ENCODE measurements at regions not wholly inside any gene's neighbourhood (a gene's known extent, or its start where the extent isn't known, plus 50 kb on each side); places are given as distances from the start of the nearest gene placed in this dataset.
"Not testable (repeated sequence)": the region's sequence is repeated elsewhere in the genome, so short reads cannot be mapped to it uniquely, and the experiment has no call there.

DNA sequence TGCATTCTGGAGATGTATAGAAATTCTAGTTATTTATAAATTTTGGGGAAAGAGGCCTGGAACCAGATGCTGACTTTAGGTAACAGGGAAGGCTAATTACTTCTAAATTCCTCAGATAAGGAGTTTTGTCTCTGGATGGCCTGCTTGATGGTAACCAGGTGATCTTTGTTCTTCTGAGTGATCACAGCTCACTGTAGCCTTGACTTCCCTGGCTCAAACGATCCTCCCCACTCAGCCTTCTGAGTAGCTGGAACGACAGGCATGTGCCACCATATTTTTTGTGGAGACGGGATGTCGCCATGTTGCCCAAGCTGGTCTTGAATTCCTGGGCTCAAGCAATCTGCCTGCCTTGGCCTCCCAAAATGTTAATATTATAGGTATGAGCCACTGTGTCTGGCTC lies 54.4 kb upstream of the MSH6 start:
- DNase-seq (ENCODE audit: insufficient read length, low spot score): no peak
- FAIRE-seq: no peak

DNA sequence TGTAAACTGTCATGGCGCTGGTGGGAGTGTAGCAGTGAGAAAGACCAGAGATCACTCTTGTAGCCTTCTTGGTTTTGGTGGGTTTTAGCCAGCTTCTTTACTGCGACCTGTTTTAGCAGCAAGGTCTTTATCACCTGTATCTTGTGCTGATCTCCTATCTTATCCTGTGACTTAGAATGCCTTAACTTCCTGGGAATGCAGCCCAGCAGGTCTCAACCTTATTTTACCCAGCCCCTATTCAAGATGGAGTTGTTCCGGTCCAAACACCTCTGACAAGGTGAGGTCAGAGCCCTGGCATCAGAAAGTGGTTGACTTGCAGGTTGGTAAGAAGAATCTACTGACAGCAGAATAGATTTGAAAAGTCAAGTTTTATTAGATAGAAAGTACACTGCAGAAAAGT lies 55.0 kb upstream of the MSH6 start:
- no peak for DNase-seq (ENCODE audit: insufficient read length, low spot score)
- FAIRE-seq: no peak

DNA sequence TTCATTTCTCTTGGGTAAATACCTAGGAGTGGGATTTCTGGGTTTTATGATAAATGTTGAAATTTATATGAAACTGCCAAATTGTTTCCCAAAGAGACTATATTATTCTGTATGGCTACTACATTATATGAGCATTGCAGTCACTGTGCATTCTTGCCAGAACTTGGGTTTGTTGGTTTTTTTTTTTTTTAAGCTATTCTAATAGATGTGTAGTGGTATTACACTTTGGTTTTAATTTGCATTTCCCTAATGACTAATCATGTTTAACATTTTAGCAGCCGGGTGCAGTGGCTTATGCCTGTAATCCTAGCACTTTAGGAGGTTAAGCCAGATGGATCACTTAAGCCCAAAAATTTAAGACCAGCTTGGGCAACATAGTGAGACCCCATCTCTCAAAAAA lies 56.0 kb upstream of the MSH6 start:
- not testable (repeated sequence) for DNase-seq (ENCODE audit: insufficient read length, low spot score)

DNA sequence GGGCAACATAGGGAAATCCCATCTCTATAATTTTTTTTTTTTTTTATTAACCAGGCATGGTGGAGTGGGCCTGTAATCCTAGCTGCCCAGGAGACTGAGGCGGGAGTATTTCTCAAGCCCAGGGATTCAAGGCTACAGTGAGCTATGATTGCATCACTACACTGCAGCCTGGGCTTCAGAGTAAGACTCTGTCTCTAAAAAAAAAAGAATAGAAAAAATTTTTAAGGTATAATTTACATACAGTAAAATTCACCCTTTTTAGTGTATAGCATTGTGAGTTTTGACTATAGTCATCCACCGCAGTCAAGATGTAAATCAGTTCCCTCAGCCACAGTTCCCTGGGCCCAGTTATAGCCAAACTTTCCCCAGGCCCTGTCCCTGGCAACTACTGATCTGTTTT lies 57.1 kb upstream of the MSH6 start:
- FAIRE-seq (peak; percentile 11), DNase-seq (ENCODE audit: insufficient read length, low spot score) (no peak)

More for the DNA sequence above, 56.0 kb upstream of the MSH6 start:
- peak; percentile 62 for FAIRE-seq

DNA sequence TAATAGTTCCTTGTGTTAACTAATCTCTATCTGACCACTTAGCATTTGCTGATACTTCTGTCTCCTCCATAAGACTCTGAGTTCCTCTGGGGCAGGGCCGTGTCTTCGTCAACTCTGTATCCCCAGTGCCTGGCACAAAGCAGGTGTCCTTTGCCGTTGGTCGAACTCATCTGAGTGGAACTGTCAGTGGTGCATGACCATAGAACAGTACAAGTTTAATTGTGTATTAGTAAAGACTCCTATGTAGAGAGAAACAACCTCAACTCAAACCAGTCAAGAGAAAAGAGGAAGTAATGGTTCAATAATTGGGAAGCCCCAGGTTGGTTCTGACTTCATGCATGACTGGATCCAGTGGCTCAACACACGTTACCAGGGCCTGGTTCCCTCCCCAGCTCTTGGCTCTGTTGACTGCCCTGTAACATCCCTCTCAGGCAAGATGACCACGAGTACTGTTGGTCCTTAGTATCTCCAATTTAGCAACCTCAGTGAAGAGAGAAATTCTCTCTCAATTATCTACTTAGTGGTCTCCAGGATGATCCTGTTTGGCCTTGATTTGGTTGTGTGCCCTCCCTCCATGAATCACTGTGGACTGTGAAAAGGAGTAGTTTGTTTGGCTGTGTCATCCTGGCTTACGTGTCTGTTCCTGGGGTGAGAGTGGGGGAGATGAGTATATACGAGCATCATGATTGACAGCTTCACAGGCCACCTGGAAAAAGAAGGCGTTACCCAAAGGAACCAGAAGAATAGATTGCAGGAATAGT lies 58.5 kb upstream of the MSH6 start:
- DNase-seq (ENCODE audit: insufficient read length, low spot score) (no peak), FAIRE-seq (peak; percentile 98)

DNA sequence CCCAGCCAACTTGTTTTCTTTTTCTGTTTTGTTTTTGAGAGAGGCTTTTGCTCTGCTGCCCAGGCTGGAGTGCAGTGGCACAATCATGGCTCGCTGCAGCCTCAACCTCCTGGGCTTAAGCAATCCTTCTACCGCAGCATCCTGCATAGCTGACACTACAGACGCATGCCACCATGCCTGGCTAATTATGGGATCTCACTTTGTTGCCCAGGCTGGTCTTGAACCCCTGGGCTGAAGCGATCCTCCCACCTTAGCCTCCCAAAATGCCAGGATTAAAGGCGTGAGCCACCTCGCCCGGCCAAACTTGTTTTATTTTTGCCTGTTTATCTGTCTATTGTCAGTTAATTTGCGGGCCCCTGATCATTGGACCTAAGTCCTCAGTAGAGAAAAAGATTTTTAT lies 61.6 kb upstream of the MSH6 start:
- FAIRE-seq (no peak), DNase-seq (ENCODE audit: insufficient read length, low spot score) (no peak)

DNA sequence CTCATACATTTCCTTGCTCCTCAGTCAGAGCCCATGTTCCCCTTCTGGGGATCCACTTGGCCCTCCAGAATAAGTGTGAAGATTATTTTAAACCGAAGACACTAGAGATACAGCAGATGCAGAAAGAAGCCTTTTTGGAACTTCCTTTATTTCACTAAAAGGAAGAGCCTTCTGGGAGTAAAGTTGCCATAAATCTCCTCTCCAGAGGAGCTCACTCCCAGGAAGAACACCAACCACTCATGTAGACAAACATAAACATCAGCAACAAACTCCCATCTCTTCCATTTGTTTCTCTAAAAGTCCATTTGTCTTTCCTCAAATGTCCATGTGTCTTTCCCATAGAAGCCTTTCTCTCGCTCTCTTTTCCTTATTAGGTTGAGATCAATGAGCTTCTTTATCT lies 62.4 kb upstream of the MSH6 start:
- no peak for DNase-seq (ENCODE audit: insufficient read length, low spot score)
- peak; percentile 89 for FAIRE-seq

DNA sequence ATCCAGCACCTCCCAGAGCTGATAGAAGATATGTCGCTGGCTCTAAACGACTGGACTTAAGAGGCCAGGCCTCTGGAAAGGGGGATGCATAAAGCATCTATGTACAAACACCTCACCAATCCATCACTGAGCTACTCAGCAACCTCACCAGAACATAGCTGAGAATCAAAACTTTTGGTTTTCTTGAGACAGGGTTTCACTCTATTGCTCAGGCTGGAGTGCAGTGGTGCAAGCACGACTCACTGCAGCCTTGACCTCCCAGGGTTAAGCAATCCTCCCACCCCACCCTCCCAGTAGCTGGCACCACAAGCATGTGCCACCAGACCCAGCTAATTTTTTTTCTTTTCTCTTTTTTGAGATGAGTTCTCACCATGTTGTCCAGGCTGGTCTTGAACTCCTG lies 62.9 kb upstream of the MSH6 start:
- FAIRE-seq (peak; percentile 76), DNase-seq (ENCODE audit: insufficient read length, low spot score) (no peak)

DNA sequence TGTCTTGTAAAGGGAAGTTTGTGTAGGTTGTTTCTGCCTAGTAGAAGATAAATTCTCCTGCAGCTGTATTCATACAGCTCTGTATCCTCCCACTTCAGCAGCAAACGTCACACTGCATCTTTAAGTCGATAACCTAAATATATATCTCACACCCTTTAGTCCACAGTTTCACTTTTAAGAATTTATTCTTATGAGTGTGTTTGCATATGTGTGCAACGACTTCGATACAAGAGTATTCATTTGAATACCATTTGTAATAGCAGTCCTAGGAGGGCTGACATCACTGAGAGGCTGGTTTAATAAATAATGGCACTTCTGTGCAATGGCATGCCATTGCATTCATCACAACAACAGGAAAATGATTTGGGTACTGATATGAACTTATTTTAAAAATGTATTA lies 63.8 kb upstream of the MSH6 start:
- no peak for DNase-seq (ENCODE audit: insufficient read length, low spot score)

DNA sequence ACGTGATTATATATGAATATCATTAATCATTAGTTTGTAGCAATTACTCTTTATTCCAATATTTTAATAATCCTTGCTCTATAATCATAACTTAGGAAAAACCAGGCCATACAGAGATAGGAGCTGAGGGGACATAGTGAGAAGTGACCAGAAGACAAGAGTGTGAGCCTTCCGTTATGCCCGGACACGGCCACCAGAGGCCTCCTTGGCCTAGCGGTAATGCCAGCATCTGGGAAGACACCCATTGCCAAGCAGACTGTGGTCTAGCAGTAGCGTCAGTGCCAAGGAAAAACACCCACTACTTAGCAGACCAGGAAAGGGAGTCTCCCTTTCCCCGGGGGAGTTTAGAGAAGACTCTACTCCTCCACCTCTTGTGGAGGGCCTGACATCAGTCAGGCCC lies 66.6 kb upstream of the MSH6 start:
- FAIRE-seq; DNase-seq (ENCODE audit: insufficient read length, low spot score): not testable (repeated sequence)

More for the DNA sequence above, 63.8 kb upstream of the MSH6 start:
- FAIRE-seq: peak; percentile 89

DNA sequence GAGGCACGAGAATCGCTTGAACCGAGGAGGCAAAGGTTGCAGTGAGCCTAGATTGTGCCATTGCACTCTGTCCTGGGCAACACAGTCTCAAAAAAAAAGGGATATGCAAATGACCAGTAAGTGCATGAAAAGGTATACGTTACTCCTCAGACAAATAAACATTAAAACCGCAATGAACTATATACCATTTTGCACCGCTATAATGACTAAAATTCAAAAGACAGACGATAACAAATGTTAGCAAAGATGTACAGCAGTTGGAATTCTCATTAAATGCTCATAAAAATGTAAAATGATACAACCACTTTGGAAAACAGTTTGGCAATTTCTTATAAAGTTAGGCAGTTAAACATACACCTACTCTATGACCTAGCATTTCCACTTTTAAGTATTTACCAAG lies 67.4 kb upstream of the MSH6 start:
- DNase-seq (ENCODE audit: insufficient read length, low spot score) (no peak), FAIRE-seq (no peak)

DNA sequence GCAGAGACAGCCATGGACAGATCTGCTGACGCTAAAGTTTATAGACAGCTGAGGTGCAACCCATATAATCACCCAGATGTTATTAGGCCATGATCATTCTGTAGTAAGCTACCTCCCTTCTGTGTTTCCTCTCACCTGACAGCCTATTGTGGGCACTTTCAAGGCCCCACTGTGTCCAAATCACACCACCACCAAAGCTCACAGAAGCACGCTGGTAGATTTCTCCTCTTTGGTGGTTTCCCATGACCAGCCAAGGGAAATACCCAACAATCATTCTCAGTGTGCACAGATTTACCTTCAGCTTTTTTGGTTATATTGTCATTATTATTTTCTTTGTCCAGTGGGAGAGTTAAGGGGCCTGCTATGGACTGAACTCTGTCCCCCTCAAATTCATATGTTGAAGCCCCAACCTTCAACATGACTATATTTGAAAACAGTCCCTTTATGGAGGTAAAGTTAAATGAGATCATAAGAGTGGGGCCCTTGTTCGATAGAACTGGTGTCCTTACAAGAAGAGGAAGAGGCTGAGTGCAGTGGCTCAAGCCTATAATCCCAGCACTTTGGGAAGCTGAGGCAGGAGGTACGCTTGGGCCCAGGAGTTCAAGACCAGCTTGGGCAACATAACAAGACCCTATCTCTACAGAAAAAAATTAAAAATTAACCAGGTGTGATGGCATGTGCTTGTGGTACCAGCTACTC lies 74.0 kb upstream of the MSH6 start:
- peak; percentile 48 for FAIRE-seq
- DNase-seq (ENCODE audit: insufficient read length, low spot score): no peak

DNA sequence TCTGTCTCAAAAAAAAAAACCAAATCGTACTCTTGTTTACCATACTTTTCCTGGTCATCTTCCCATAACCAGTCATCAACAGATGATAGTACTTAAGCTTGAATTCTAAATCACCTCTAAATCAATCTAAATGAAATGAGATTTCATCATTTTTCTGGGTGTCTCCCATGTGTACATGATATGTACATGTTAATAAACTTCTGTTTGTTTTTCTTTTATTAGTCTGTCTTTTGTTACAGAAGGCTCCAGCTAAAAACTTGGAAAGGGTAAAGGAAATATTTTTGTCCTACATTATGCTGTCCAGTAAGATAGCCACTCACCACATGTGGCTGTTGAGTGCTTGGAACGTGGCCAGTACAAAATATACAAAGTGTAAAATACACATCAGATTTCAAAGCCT lies 78.7 kb upstream of the MSH6 start:
- FAIRE-seq: no peak

DNA sequence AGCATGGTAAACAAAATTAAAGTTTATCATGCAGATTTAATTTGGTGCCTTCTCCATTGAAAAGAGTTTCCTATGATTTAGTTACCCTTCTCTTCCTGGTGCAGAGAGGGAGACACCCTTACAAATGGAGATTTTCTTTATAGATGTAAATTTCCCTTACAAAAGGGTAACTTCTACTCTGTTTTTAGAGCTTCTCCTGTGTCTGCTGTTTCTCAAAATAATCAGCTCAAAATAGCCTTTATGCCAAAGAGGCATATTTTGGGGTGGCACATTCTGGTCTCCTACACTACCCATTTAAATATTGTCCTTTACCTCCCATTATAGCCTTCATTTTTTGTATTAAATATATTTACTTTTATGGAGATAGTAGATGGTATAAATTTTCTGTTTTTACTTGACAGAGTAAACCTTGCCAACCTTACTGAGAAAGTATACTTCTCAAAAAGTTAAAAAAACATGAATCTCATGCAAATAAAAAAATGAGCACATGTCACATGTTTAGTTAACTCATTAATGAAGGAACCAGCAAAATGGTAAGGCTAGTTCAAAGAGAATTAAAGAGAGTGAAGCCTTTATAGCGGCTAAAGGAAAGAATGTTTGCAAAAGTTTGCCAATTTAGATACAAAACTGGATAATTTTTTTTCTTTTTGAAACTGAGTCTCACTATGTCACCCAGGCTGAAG lies 83.3 kb upstream of the MSH6 start:
- FAIRE-seq: peak; percentile 42
- DNase-seq (ENCODE audit: insufficient read length, low spot score): no peak

More for the DNA sequence above, 78.7 kb upstream of the MSH6 start:
- DNase-seq (ENCODE audit: insufficient read length, low spot score): no peak

DNA sequence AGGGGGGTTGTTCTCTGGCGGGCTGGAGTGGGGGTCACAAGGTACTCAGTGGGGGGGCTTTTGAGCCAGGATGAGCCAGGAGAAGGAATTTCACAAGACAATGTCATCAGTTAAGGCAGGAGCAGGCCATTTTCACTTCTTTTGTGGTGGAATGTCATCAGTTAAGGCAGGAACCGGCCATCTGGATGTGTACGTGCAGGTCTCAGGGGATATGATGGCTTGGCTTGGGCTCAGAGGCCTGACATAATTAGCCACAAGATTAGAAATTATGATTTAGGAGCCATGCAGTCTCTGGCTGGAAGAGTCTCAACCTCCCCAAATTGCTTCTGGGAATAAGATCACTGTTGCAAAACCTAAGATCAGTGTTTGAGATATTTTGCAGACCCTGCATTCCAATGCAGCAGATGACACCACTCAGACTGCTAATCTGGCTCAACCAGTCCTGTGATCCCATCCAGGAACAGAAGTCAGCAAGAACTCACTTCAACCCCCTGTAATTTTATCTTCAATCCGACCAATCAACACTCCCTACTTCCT lies 84.4 kb upstream of the MSH6 start:
- FAIRE-seq; DNase-seq (ENCODE audit: insufficient read length, low spot score): not testable (repeated sequence)

DNA sequence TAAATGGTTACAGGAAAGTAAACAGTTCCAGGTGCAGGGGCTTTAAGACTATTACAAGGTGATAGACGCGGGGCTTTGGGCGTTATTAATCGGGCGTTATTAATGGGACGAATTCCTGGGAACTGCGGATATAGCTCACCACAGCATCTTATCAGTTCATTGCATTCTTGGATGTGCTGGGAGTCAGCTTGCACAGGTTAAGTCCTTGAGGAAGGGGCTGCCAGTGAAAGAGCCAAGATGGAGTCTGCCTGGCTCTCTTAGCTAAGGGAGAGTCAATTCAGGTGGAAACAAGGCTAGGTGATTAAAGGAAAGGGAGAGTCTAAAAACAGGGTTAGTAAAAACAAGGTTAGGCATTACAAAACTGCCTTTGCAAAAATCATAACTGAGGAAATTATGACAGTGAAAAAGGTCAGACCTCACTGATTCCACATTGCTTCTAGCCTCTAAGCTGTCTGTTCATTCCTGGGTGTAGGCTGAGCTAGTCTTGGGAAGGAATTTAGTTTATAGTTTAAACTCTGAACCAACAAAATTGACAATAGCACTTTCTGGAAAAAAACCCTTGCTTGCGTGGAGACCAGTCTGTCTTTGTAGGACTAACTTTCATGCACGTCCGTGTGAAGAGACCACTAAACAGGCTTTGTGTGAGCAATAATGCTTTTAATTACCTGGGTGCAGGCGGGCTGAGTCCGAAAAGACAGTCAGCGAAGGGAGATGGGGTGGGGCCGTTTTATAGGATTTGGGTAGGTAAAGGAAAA lies 85.1 kb upstream of the MSH6 start:
- DNase-seq (ENCODE audit: insufficient read length, low spot score): not testable (repeated sequence)
- peak; percentile 58 for FAIRE-seq

DNA sequence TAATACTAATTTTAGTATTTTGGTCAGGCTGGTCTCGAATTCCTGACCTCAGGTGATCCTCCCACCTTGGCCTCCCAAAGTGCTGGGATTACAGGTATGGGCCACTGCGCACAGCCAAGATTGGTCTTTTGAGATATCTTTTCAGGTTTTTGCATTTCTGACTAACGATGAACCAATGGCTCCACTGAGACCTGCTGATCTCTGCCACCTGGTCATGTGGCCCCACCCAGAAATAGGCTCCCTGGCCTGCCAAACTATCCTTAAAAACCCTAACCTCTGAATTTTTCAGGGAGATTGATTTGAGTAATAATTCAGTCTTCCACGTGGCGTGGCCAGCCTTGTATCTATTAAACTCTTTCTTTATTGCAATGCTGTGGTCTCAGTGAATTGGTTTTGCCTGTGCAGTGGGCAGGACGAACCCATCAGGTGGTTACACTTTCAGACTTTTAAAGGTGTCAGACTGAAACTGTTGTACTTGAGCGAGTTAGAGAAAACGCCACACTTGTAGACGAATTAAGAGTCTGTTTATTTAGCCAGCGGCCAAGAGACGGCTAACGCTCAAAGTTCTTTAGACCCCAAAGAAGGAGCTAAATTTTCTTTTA lies 85.8 kb upstream of the MSH6 start:
- FAIRE-seq (peak; percentile 89), DNase-seq (ENCODE audit: insufficient read length, low spot score) (no peak)

DNA sequence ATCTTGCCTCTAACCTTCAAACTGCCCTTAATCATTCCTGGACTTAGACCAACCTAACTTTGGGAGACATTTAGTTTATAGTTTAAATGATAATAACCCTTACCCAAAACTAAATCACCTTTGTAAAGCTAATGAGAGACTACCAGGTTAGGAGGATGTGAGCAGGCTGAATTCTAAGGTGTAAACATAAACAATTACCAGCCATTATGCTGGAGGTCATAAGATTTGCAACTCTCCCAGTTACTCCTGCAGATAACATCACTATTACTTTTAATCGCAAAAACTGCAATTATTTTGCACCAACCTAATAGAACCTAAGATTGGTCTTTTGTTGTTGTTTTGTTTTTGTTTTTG lies 86.5 kb upstream of the MSH6 start:
- DNase-seq (ENCODE audit: insufficient read length, low spot score) (no peak), FAIRE-seq (peak; percentile 59)

DNA sequence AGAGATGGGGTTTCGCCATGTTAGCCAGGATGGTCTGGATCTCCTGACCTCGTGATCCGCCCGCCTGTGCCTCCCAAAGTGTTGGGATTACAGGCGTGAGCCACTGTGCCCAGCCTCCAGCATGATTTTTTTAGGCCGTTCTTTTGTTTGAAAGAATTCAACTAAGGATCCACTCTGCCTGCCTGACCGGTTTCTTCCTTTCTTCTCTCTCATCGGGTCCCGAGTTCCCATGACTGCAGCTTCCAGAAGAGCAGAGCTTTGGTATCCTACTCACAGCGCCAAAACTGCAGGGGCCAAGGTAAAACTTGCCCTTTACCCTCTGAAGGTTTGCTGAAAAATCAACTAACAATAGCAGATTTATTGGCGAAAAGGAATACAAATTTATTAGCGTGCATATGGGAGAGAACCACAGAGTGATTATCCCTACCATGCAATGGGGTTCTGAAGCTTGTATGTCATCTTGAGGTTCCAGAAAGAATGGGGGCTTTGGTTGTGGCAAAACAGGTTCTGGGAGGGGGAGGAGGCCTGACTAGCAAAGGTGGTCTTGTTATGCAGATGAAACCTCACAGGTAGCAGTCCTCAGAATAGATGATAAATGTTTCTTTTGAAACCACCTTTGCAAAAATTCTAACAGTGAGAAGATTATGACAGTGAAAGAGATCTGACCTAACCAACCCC lies 87.0 kb upstream of the MSH6 start:
- FAIRE-seq: peak; percentile 75
- DNase-seq (ENCODE audit: insufficient read length, low spot score): no peak

DNA sequence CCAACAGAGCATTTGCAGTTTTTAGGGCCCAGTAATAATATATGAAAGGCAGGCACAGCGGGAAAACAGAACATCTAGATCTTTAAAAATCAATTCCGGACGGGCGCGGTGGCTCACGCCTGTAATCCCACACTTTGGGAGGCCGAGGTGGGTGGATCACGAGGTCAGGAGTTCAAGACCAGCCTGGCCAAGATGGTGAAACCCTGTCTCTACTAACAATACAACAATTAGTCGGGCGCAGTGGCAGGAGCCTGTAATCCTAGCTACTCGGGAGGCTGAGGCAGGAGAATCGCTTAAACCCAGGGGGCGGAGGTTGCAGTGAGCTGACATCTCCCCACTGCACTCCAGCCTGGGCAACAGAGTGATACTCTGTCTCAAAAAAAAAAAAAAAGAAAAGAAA lies 88.5 kb upstream of the MSH6 start:
- DNase-seq (ENCODE audit: insufficient read length, low spot score); FAIRE-seq: not testable (repeated sequence)
